ENCODE measurements at regions not wholly inside any gene's neighbourhood (a gene's known extent, or its start where the extent isn't known, plus 50 kb on each side); places are given as distances from the start of the nearest gene placed in this dataset.

DNA sequence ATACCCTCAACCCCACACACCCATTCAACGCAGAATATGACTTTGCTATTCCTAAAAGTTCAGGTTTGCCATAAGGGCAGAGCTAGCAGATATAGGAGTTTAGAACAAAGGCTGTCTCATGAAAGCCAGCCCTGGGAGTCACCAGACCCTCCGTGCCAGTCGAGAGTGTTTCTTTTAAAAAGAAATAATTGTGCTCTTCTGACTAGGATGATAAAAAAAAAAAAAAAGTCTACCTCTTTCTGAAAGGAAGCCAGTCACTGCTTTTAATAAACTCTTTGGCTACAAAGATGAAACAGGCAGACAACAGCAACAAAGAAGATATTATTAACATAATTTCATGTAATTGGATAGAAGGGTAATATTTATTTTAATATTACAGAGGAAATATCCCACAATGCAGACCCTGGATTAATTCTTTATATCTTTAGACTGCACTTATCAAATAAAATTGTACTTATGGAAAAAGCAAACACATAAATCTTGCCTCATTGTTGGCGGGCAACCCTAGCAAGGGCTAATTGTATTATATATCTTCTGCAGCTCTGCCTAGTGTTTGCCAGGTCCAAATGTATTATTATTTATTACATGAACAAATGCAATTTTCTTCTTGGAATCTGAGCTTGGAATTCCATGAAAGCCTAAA, 277.5 kb upstream of the DYNLRB2 start:
- ATAC-seq (no peak), DNase-seq (no peak)
- Histone ChIP-seq H3K27me3 (no peaks in the 10 kb centered on the region), H3K9me3 (no peaks in the 10 kb centered on the region), H3K4me3 (no peak overlapping the region), H3K4me1 (no peaks in the 10 kb centered on the region), H3K27ac (no peak overlapping the region), H3K36me3 (no peaks in the 10 kb centered on the region)
- TF ChIP-seq, protein P1, sequence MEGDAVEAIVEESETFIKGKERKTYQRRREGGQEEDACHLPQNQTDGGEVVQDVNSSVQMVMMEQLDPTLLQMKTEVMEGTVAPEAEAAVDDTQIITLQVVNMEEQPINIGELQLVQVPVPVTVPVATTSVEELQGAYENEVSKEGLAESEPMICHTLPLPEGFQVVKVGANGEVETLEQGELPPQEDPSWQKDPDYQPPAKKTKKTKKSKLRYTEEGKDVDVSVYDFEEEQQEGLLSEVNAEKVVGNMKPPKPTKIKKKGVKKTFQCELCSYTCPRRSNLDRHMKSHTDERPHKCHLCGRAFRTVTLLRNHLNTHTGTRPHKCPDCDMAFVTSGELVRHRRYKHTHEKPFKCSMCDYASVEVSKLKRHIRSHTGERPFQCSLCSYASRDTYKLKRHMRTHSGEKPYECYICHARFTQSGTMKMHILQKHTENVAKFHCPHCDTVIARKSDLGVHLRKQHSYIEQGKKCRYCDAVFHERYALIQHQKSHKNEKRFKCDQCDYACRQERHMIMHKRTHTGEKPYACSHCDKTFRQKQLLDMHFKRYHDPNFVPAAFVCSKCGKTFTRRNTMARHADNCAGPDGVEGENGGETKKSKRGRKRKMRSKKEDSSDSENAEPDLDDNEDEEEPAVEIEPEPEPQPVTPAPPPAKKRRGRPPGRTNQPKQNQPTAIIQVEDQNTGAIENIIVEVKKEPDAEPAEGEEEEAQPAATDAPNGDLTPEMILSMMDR (IDR thresholded peaks at IDR 0.05), result no peak
- intact Hi-C loops (cut with DNase I), result no loop called here

DNA sequence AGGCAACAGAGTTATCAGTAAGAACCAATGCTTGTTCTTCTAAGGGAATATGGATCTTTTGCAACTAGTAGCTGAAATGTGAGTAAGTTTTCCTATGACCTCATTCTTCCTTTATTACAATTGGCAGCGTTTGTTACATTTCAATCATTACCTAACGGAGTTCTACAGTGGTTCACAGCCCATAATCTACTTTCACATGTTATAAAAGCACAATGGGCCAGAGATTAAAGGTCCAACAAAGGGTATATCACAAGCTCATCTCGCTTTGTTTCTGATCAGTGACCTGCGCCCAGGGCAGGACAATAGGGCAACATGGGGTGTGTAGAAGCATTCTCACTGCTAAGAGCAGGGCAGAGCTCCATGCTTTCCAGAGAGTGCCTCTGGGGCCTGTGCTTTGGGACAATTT, 279.9 kb upstream of the DYNLRB2 start:
- H3K4me1 ChIP-seq, result no peaks in the 10 kb centered on the region
- no peaks in the 10 kb centered on the region for H3K36me3 ChIP-seq
- DNase-seq (no peak), ATAC-seq (no peak)
- H3K27ac ChIP-seq, result no peak overlapping the region
- no peaks in the 10 kb centered on the region for H3K9me3 ChIP-seq
- H3K4me3 ChIP-seq, result no peak overlapping the region
- intact Hi-C loops (cut with DNase I), result no loop called here
- H3K27me3 ChIP-seq, result no peaks in the 10 kb centered on the region
- TF ChIP-seq, protein P1 (IDR thresholded peaks at IDR 0.05), result no peak

DNA sequence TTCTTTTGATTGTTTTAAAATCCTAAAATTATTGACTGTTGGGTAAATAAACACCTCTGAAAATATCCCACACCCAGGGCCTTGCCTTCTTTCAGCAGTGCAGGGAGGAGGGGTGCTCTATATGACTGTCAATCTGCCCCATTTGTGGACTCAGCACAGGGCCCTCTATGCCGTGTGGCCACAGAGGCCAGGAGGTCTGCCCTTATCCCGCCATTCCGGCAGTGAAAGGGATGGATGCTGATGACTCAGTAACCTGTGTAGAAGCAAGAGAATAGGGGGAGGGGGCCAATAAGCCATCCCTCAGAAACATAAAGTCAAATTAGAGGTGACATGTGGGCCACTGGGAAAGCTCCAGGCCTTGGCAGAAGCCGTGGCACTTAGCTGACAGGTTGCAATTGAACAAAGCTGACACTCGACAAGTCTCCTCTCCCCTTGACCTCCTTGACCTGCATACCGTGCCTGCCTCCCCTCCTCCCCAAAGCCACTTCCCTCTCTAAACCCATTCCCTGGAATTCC, 281.4 kb upstream of the DYNLRB2 start:
- H3K27me3 ChIP-seq, result no peaks in the 10 kb centered on the region
- no peaks in the 10 kb centered on the region for H3K9me3 ChIP-seq
- H3K27ac ChIP-seq, result no peak overlapping the region
- H3K36me3 ChIP-seq, result no peaks in the 10 kb centered on the region
- no peak for ATAC-seq
- DNase-seq, result no peak
- H3K4me1 ChIP-seq, result no peaks in the 10 kb centered on the region
- no peak overlapping the region for H3K4me3 ChIP-seq
- TF ChIP-seq, protein P1 (IDR thresholded peaks at IDR 0.05), result no peak
- intact Hi-C loops (cut with DNase I), result no loop called here

DNA sequence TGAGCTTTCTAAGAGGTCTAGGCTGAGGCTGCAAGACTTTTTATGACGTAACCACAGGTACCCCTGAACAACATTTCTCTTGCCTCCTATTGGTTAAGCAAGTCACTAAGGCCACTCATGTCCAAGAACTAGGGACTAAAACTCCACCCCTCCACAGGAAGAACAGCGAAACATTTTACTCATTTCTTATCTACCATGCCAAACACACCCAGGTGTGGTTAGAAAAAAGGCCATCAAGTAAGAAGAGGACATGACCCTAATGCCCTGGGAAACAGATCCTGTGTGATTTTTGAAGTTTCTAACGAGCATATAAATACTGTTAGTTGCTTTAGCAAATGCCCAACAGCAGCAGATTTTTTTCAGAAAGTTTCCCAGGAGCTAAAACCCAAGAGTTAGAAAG, 282.4 kb upstream of the DYNLRB2 start:
- Histone ChIP-seq H3K27me3 (no peaks in the 10 kb centered on the region), H3K9me3 (no peaks in the 10 kb centered on the region), H3K27ac (no peak overlapping the region), H3K4me3 (no peak overlapping the region), H3K36me3 (no peaks in the 10 kb centered on the region), H3K4me1 (no peaks in the 10 kb centered on the region)
- intact Hi-C loops (cut with DNase I), result no loop called here
- TF ChIP-seq, protein P1 (IDR thresholded peaks at IDR 0.05), result no peak
- DNase-seq (no peak), ATAC-seq (no peak)

DNA sequence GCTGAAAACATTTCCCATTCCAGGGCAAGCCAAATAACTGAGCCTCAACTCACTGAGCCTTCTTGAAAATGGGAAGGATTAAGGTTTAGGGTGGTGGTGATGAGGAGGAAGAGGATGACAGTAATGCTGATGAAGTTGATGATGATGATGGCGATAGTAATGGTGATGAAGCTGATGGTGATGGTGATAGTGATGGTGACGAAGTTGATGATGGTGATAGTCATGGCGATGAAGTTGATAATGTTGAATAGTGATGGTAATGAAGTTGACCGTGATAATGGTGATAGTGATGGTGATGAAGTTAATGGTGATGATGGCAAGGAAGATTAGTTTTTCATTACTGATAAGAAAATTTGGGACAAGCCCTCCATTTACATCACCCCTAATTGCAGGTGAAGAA, 285.8 kb upstream of the DYNLRB2 start:
- Histone ChIP-seq H3K4me1 (no peaks in the 10 kb centered on the region), H3K36me3 (no peaks in the 10 kb centered on the region), H3K9me3 (no peaks in the 10 kb centered on the region), H3K27ac (no peak overlapping the region), H3K4me3 (no peak overlapping the region), H3K27me3 (no peaks in the 10 kb centered on the region)
- ATAC-seq (no peak), DNase-seq (no peak)
- TF ChIP-seq, protein P1 (IDR thresholded peaks at IDR 0.05), result no peak
- intact Hi-C loops (cut with DNase I), result no loop called here

Measured in left lung (tissue), 4 donors.